ENCODE measurements at regions not wholly inside any gene's neighbourhood (a gene's known extent, or its start where the extent isn't known, plus 50 kb on each side); places are given as distances from the start of the nearest gene placed in this dataset.

DNA sequence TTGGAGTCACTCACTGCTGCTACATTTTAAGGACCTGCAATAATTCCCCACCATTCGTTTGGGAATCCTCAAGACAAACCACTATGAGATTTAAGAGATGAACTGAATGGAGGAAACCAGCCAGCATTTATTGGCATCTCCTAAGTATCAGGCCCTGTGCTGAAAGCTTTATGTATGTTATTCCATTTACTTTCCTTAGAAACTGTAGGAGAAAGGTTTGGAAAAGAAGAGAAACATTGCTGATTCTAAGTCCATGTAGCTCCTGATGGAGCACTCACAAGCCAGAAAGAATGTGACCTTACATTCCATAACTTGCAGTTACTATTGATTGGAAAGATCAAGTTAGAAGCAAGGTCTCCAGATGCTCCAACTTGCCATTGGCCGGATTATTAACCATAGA is 267.4 kb downstream of the GAS1 start:
- no peaks in the 10 kb centered on the region for H3K4me1 ChIP-seq (ENCODE audit: control insufficient read depth, low read length)
- no peak overlapping the region for H3K4me3 ChIP-seq (ENCODE audit: low read length)
- H3K79me2 ChIP-seq (ENCODE audit: control insufficient read depth, low read length) = no peaks in the 10 kb centered on the region
- H3F3A ChIP-seq (ENCODE audit: control insufficient read depth, insufficient read depth) = no peaks in the 10 kb centered on the region
- no peaks in the 10 kb centered on the region for H3K27me3 ChIP-seq (ENCODE audit: control insufficient read depth, low read length)
- H3K9me3 ChIP-seq (ENCODE audit: control insufficient read depth, insufficient read depth, low read length) = no peaks in the 10 kb centered on the region
- H4K20me1 ChIP-seq (ENCODE audit: control insufficient read depth, insufficient read depth, low read depth, low read length) = no peaks in the 10 kb centered on the region
- no peaks in the 10 kb centered on the region for H3K9me2 ChIP-seq (replicated peaks; ENCODE audit: control insufficient read depth, low read length)
- no peak overlapping the region for H3K27ac ChIP-seq (ENCODE audit: low read depth, low read length)
- no peaks in the 10 kb centered on the region for H3K36me3 ChIP-seq (ENCODE audit: control insufficient read depth, low read length)
- no peak overlapping the region for H3K4me2 ChIP-seq (ENCODE audit: low read length)
- no peak for TF ChIP-seq CTCF (IDR thresholded peaks at IDR 0.05; ENCODE audit: low read depth, low read length, poor library complexity, severe bottlenecking)
- TF ChIP-seq EZH2phosphoT487 (IDR thresholded peaks at IDR 0.05; ENCODE audit: borderline replicate concordance, low read length) = no peak

- Histone ChIP-seq H3K27ac (ENCODE audit: low read depth, low read length) (no peak overlapping the region), H3F3A (ENCODE audit: control insufficient read depth, insufficient read depth) (no peaks in the 10 kb centered on the region), H3K9me2 (replicated peaks; ENCODE audit: control insufficient read depth, low read length) (no peaks in the 10 kb centered on the region), H3K36me3 (ENCODE audit: control insufficient read depth, low read length) (no peaks in the 10 kb centered on the region), H3K9me3 (ENCODE audit: control insufficient read depth, insufficient read depth, low read length) (no peaks in the 10 kb centered on the region), H3K79me2 (ENCODE audit: control insufficient read depth, low read length) (no peaks in the 10 kb centered on the region), H3K4me2 (ENCODE audit: low read length) (no peak overlapping the region), H3K4me1 (ENCODE audit: control insufficient read depth, low read length) (no peaks in the 10 kb centered on the region), H4K20me1 (ENCODE audit: control insufficient read depth, insufficient read depth, low read depth, low read length) (no peaks in the 10 kb centered on the region), H3K27me3 (ENCODE audit: control insufficient read depth, low read length) (no peaks in the 10 kb centered on the region), H3K4me3 (ENCODE audit: low read length) (no peak overlapping the region)
- no peak for TF ChIP-seq EZH2phosphoT487 (IDR thresholded peaks at IDR 0.05; ENCODE audit: borderline replicate concordance, low read length)
- no peak for TF ChIP-seq CTCF (IDR thresholded peaks at IDR 0.05; ENCODE audit: low read depth, low read length, poor library complexity, severe bottlenecking)
Measured at GRCh38 chr9:86676396-86676795, 270.9 kb downstream of the GAS1 start.

DNA sequence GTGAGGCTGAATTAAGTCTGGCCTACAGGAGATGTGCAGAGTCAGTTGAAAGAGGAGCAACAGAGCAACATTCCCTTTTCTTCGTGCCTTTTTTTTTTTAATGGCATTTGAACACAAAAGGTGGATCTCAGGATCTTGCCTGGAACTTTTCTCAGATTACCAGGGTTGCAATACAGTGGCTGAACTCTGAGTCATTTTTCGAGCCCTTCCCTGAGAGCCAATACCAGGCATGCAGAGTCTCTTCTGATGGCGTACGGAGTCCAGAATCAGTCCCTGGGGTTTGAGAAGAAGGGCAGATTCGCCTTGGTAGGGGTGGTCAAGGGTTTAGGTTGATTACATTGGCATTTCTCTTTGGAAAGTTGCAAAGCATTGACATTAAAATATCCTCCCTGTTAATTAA is 271.5 kb downstream of the GAS1 start:
- Histone ChIP-seq H3K36me3 (ENCODE audit: control insufficient read depth, low read length) (no peaks in the 10 kb centered on the region), H3K27me3 (ENCODE audit: control insufficient read depth, low read length) (no peaks in the 10 kb centered on the region), H3K4me3 (ENCODE audit: low read length) (no peak overlapping the region), H3K9me2 (replicated peaks; ENCODE audit: control insufficient read depth, low read length) (no peaks in the 10 kb centered on the region), H3K4me2 (ENCODE audit: low read length) (no peak overlapping the region), H3K79me2 (ENCODE audit: control insufficient read depth, low read length) (no peaks in the 10 kb centered on the region), H3F3A (ENCODE audit: control insufficient read depth, insufficient read depth) (no peaks in the 10 kb centered on the region), H4K20me1 (ENCODE audit: control insufficient read depth, insufficient read depth, low read depth, low read length) (no peaks in the 10 kb centered on the region), H3K9me3 (ENCODE audit: control insufficient read depth, insufficient read depth, low read length) (no peaks in the 10 kb centered on the region; the same call in 1 of the 2 replicates), H3K27ac (ENCODE audit: low read depth, low read length) (no peak overlapping the region), H3K4me1 (ENCODE audit: control insufficient read depth, low read length) (no peaks in the 10 kb centered on the region)
- no peak for TF ChIP-seq CTCF (IDR thresholded peaks at IDR 0.05; ENCODE audit: low read depth, low read length, poor library complexity, severe bottlenecking)
- TF ChIP-seq EZH2phosphoT487 (IDR thresholded peaks at IDR 0.05; ENCODE audit: borderline replicate concordance, low read length) = no peak

DNA sequence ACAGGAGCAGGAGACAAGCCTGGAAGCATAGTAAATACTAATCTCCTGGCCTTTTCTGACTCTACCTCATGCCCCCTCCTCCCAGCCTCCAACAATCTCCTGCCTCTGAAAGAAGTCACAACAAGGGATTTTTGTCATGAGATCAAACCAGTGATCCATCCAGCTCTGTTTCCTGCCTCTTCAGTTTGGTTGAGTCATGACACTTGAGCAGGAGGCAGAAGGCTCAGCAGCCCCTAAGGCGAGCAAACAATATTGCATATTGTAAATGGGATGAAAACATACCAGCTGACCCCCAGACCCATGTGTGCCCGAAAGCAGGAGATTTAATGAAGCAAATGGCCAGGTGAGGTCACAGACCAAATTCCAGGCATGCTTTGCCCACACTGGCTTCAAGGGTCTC is 272.8 kb downstream of the GAS1 start:
- Histone ChIP-seq H3K9me3 (ENCODE audit: control insufficient read depth, insufficient read depth, low read length) (no peaks in the 10 kb centered on the region; the same call in 1 of the 2 replicates), H3K27me3 (ENCODE audit: control insufficient read depth, low read length) (no peaks in the 10 kb centered on the region), H3K4me3 (ENCODE audit: low read length) (no peak overlapping the region), H3K4me2 (ENCODE audit: low read length) (no peak overlapping the region), H3K36me3 (ENCODE audit: control insufficient read depth, low read length) (no peaks in the 10 kb centered on the region), H3K4me1 (ENCODE audit: control insufficient read depth, low read length) (no peaks in the 10 kb centered on the region), H4K20me1 (ENCODE audit: control insufficient read depth, insufficient read depth, low read depth, low read length) (no peaks in the 10 kb centered on the region), H3K79me2 (ENCODE audit: control insufficient read depth, low read length) (no peaks in the 10 kb centered on the region), H3F3A (ENCODE audit: control insufficient read depth, insufficient read depth) (no peaks in the 10 kb centered on the region), H3K9me2 (replicated peaks; ENCODE audit: control insufficient read depth, low read length) (no peaks in the 10 kb centered on the region), H3K27ac (ENCODE audit: low read depth, low read length) (no peak overlapping the region)
- TF ChIP-seq CTCF (IDR thresholded peaks at IDR 0.05; ENCODE audit: low read depth, low read length, poor library complexity, severe bottlenecking) = no peak
- no peak for TF ChIP-seq EZH2phosphoT487 (IDR thresholded peaks at IDR 0.05; ENCODE audit: borderline replicate concordance, low read length)

Measured in DOHH2 (cell line).